GM12891 (cell line): ENCODE measurements at regions not wholly inside any gene's neighbourhood (a gene's known extent, or its start where the extent isn't known, plus 50 kb on each side); places are given as distances from the start of the nearest gene placed in this dataset.

ENCODE experiments used
- DNase-seq: peaks from one replicate; pipeline ENCODE4 v3.0.0; 2011; ENCODE audit warnings: low spot score; ENCODE audit not compliant: insufficient read length
- FAIRE-seq: peaks from 2 replicates; lab custom pipeline; 2011; peaks lifted over from hg19 to GRCh38; lab: Jason Lieb, UNC
- PAX5 ChIP-seq: IDR thresholded peaks from 2 replicates; pipeline ENCODE4 v1.6.1; 2011; ENCODE audit warnings: low read length, moderate library complexity, mild to moderate bottlenecking; ENCODE audit not compliant: insufficient read depth, severe bottlenecking
- POLR2A ChIP-seq: IDR thresholded peaks from 2 replicates; pipeline ENCODE4 v1.6.1; 2011; ENCODE audit warnings: low read depth, low read length, control low read depth
- POLR2AphosphoS5 ChIP-seq: IDR thresholded peaks from 2 replicates; pipeline ENCODE4 v1.6.1; 2011; ENCODE audit warnings: low read depth, low read length, control low read depth
- POU2F2 ChIP-seq: IDR thresholded peaks from 2 replicates; pipeline ENCODE4 v1.6.1; 2011; ENCODE audit warnings: low read depth, mild to moderate bottlenecking, control low read depth, low read length, moderate library complexity
- SPI1 ChIP-seq: IDR thresholded peaks from 2 replicates; pipeline ENCODE4 v1.6.1; 2011; ENCODE audit warnings: low read depth, low read length, control low read depth
- TAF1 ChIP-seq: IDR thresholded peaks from 2 replicates; pipeline ENCODE4 v1.6.1; 2011; ENCODE audit warnings: low read depth, low read length, control low read depth

- FAIRE-seq = no peak
- no peak for DNase-seq
- TF ChIP-seq SPI1 (no peak), POLR2A (no peak), POU2F2 (no peak), POLR2AphosphoS5 (no peak), PAX5 (no peak), TAF1 (no peak)
These were observed 242.7 kb upstream of the ZSWIM2 start for GRCh38 chr2:187091664-187092063.

- DNase-seq (no peak), FAIRE-seq (no peak)
- TF ChIP-seq POLR2A = no peak
These were observed 235.6 kb upstream of the ZSWIM2 start for GRCh38 chr2:187084524-187084923.

- DNase-seq (no peak), FAIRE-seq (no peak)
- TF ChIP-seq TAF1 (no peak), PAX5 (no peak), POLR2A (no peak), POLR2AphosphoS5 (no peak), POU2F2 (no peak), SPI1 (no peak)
These were observed 232.5 kb upstream of the ZSWIM2 start for GRCh38 chr2:187081461-187081860.

DNA sequence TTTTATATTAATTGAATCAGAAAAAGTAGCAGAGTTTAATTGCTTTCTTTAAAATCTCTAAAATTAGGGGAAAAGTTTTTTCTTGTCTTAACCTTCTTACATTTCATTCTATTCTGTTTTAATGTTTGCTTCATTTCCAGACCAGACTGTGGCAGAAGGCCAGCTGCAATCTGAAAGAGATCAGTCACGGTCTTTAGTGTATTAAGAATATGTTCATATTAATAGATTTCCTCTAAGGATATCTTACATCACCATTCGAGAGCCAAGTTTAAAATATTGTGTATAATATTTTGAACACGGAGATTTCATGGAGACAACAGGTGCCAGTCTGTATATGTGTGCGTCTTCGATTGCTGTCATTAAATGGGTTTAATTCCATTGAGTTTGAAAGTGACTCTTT is 230.9 kb upstream of the ZSWIM2 start:
- FAIRE-seq (no peak), DNase-seq (no peak)
- TF ChIP-seq POLR2A (no peak), POLR2AphosphoS5 (no peak), PAX5 (no peak), POU2F2 (no peak), SPI1 (no peak), TAF1 (no peak)

DNA sequence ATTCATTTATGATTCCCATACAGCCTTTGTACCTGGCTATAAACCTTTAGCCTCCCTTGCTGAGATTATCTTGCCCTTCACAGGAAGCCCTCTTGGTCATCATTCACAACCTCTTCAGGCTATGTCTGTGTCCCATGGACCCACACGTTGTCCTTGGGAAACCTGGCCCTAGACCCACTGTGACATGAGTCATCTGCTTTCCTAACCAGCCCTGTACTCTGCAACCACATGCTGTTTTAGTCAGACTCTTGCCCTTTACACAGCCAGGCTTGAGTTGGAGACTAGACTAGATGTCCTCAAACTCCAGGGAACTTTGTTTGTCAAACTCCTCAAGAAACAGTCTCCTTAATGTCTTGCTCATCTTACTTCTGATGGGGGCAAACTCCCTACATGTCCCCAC is 229.3 kb upstream of the ZSWIM2 start:
- TF ChIP-seq POLR2AphosphoS5 = no peak
- no peak for TF ChIP-seq PAX5
- no peak for TF ChIP-seq SPI1
- no peak for TF ChIP-seq TAF1
- no peak for TF ChIP-seq POU2F2
- no peak for TF ChIP-seq POLR2A
- no peak for DNase-seq
- FAIRE-seq = no peak

- TF ChIP-seq SPI1 (no peak), POU2F2 (no peak), PAX5 (no peak), TAF1 (no peak), POLR2AphosphoS5 (no peak), POLR2A (no peak)
- FAIRE-seq (no peak), DNase-seq (no peak)
These were observed 226.7 kb upstream of the ZSWIM2 start for GRCh38 chr2:187075671-187076070.

GRCh38 chr2:187075199-187075635 is 226.2 kb upstream of the ZSWIM2 start:
- DNase-seq (no peak), FAIRE-seq (no peak)
- no peak for TF ChIP-seq POLR2A
- TF ChIP-seq PAX5 = no peak
- TF ChIP-seq POLR2AphosphoS5 = no peak
- no peak for TF ChIP-seq POU2F2
- no peak for TF ChIP-seq SPI1
- no peak for TF ChIP-seq TAF1

DNA sequence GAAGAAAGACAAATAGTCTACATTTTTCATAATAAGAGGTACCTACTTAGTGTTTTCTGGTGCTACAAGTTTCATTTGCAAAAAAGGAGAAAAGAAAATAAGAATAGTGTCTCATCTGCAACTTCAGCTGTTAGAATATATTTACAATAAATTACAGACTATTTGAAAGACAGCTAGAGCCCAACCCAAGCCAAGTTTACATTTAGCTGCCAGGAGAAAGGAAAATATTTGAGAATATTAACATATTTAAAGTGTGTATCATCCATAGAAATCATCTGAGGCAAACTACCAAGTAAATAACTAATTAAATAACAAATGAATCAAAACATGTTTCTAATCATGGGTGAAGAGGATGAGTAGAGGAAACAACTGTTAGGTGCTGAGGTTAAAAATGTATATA is 209.2 kb upstream of the ZSWIM2 start:
- FAIRE-seq (no peak), DNase-seq (no peak)
- TF ChIP-seq SPI1 = no peak

- FAIRE-seq (no peak), DNase-seq (no peak)
- TF ChIP-seq PAX5 = no peak
- no peak for TF ChIP-seq POU2F2
These were observed 208.5 kb upstream of the ZSWIM2 start for GRCh38 chr2:187057466-187057865.

GRCh38 chr2:187056416-187057334 is 207.7 kb upstream of the ZSWIM2 start:
- DNase-seq = no peak
- no peak for FAIRE-seq
- TF ChIP-seq PAX5 = no peak
- no peak for TF ChIP-seq TAF1
- TF ChIP-seq POLR2AphosphoS5 = no peak
- no peak for TF ChIP-seq SPI1
- TF ChIP-seq POU2F2 = no peak
- TF ChIP-seq POLR2A = no peak

GRCh38 chr2:187055463-187055862 is 206.5 kb upstream of the ZSWIM2 start:
- no peak for DNase-seq
- no peak for FAIRE-seq
- no peak for TF ChIP-seq SPI1
- no peak for TF ChIP-seq PAX5
- TF ChIP-seq POLR2AphosphoS5 = no peak
- no peak for TF ChIP-seq TAF1
- TF ChIP-seq POLR2A = no peak
- no peak for TF ChIP-seq POU2F2
